A673 (cell line): ENCODE measurements at regions not wholly inside any gene's neighbourhood (a gene's known extent, or its start where the extent isn't known, plus 50 kb on each side); places are given as distances from the start of the nearest gene placed in this dataset.
"Not testable (repeated sequence)": the region's sequence is repeated elsewhere in the genome, so short reads cannot be mapped to it uniquely, and the experiment has no call there.

Experiments
- EZH2 ChIP-seq: fragments of 200-600 bp; sonication (generic); IDR thresholded peaks from 2 replicates; pipeline ENCODE4 v1.6.1; 2017; ENCODE audit warnings: borderline replicate concordance, low read depth, mild to moderate bottlenecking, mixed read lengths, antibody characterized with exemption, low read length; ENCODE audit not compliant: poor library complexity, severe bottlenecking
- TF ChIP-seq, protein P1 (sequence below): fragments of 300-800, 200-600 bp; sonication (generic); conservative IDR thresholded peaks from 2 replicates; pipeline ENCODE4 v1.5.1; 2017; ENCODE audit warnings: low read depth, mild to moderate bottlenecking, antibody characterized with exemption, low read length, moderate library complexity, mixed read lengths

DNA sequence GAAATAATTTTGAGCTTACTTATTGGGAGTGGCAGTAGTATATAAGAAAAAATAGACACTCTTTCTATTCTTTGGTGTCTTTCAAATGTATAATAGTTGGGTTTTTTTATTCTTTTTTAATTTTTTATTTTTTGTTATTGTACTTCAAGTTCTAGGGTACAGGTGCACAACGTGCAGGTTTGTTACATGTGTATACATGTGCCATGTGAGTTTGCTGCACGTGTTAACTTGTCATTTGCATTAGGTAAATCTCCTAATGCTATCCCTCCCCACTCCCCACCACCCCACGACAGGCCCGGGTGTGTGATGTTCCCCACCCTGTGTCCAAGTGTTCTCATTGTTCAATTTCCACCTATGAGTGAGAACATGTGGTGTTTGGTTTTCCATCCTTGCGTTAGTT lies 1552.4 kb upstream of the B3GALT2 start:
- TF ChIP-seq, protein P1, sequence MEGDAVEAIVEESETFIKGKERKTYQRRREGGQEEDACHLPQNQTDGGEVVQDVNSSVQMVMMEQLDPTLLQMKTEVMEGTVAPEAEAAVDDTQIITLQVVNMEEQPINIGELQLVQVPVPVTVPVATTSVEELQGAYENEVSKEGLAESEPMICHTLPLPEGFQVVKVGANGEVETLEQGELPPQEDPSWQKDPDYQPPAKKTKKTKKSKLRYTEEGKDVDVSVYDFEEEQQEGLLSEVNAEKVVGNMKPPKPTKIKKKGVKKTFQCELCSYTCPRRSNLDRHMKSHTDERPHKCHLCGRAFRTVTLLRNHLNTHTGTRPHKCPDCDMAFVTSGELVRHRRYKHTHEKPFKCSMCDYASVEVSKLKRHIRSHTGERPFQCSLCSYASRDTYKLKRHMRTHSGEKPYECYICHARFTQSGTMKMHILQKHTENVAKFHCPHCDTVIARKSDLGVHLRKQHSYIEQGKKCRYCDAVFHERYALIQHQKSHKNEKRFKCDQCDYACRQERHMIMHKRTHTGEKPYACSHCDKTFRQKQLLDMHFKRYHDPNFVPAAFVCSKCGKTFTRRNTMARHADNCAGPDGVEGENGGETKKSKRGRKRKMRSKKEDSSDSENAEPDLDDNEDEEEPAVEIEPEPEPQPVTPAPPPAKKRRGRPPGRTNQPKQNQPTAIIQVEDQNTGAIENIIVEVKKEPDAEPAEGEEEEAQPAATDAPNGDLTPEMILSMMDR: not testable (repeated sequence)
- TF ChIP-seq EZH2: not testable (repeated sequence)
